HFF-Myc (cell line): ENCODE measurements at regions not wholly inside any gene's neighbourhood (a gene's known extent, or its start where the extent isn't known, plus 50 kb on each side); places are given as distances from the start of the nearest gene placed in this dataset.

ENCODE experiments used
- DNase-seq: peaks from one replicate; pipeline ENCODE4 v3.0.0-alpha.2; 2011; ENCODE audit warnings: low read depth; ENCODE audit errors: extremely low read depth
- H3K4me3 ChIP-seq: replicated peaks from 2 replicates; pipeline ENCODE4 v1.5.1; 2011; ENCODE audit warnings: low read depth, mild to moderate bottlenecking, control low read depth, low read length
- CTCF ChIP-seq: IDR thresholded peaks from 2 replicates; pipeline ENCODE4 v1.5.1; 2012; ENCODE audit warnings: mild to moderate bottlenecking, low read depth, low read length, control low read depth; ENCODE audit errors: missing control alignments

- no peak for TF ChIP-seq CTCF
- DNase-seq: no peak
Observed at GRCh38 chr10:89119651-89120050, 87.5 kb downstream of the CH25H start.

GRCh38 chr10:89118091-89118490, 89.0 kb downstream of the CH25H start:
- DNase-seq: no peak
- TF ChIP-seq CTCF: no peak
- H3K4me3 ChIP-seq: no peak overlapping the region

More at GRCh38 chr10:89119651-89120050, 87.5 kb downstream of the CH25H start:
- H3K4me3 ChIP-seq: no peak overlapping the region

GRCh38 chr10:89115876-89116627, 91.1 kb downstream of the CH25H start:
- H3K4me3 ChIP-seq: no peak overlapping the region
- no peak for TF ChIP-seq CTCF
- no peak for DNase-seq

GRCh38 chr10:89114846-89115625, 92.1 kb downstream of the CH25H start:
- H3K4me3 ChIP-seq: no peak overlapping the region
- TF ChIP-seq CTCF: no peak
- DNase-seq: no peak

- no peak for TF ChIP-seq CTCF
- DNase-seq: no peak
- no peak overlapping the region for H3K4me3 ChIP-seq
Observed at GRCh38 chr10:89102735-89103134, 104.4 kb downstream of the CH25H start.

- no peak for TF ChIP-seq CTCF
- no peak overlapping the region for H3K4me3 ChIP-seq
- DNase-seq: no peak
Observed at GRCh38 chr10:89101943-89102342, 105.2 kb downstream of the CH25H start.

- DNase-seq: no peak
- H3K4me3 ChIP-seq: no peak overlapping the region
- no peak for TF ChIP-seq CTCF
Observed at GRCh38 chr10:89100680-89101079, 106.4 kb downstream of the CH25H start.
